Retinal pigment epithelial cell (primary cell): ENCODE measurements at regions not wholly inside any gene's neighbourhood (a gene's known extent, or its start where the extent isn't known, plus 50 kb on each side); places are given as distances from the start of the nearest gene placed in this dataset.

ENCODE experiments used
- DNase-seq: peaks from one replicate; pipeline ENCODE4 v3.0.0-alpha.2; 2010; ENCODE audit warnings: low read depth
- H3K4me3 ChIP-seq: 2 replicates; pipeline ENCODE4 v1.5.1; 2011; ENCODE audit warnings: mild to moderate bottlenecking, low read length, control low read depth, moderate library complexity
- CTCF ChIP-seq: conservative IDR thresholded peaks from 2 replicates; pipeline ENCODE4 v1.5.1; 2011; ENCODE audit warnings: low read depth, low read length, control low read depth, inconsistent platforms

GRCh38 chr20:57900226-57900905 is 190.6 kb upstream of the PMEPA1 start:
- DNase-seq: no peak
- TF ChIP-seq CTCF: no peak
- no peak overlapping the region for H3K4me3 ChIP-seq

GRCh38 chr20:57899554-57899953 is 189.7 kb upstream of the PMEPA1 start:
- DNase-seq: no peak
- no peak overlapping the region for H3K4me3 ChIP-seq
- TF ChIP-seq CTCF: no peak

- no peak overlapping the region for H3K4me3 ChIP-seq
- no peak for DNase-seq
- no peak for TF ChIP-seq CTCF
Measured at GRCh38 chr20:57898332-57898731, 188.5 kb upstream of the PMEPA1 start.

- TF ChIP-seq CTCF: no peak
- DNase-seq: no peak
- H3K4me3 ChIP-seq: no peak overlapping the region
Measured at GRCh38 chr20:57897891-57898290, 188.1 kb upstream of the PMEPA1 start.

GRCh38 chr20:57897156-57897874 is 187.5 kb upstream of the PMEPA1 start:
- no peak for TF ChIP-seq CTCF
- no peak for DNase-seq
- no peak overlapping the region for H3K4me3 ChIP-seq

- no peak for TF ChIP-seq CTCF
- no peak overlapping the region for H3K4me3 ChIP-seq
- no peak for DNase-seq
Measured at GRCh38 chr20:57896563-57896962, 186.7 kb upstream of the PMEPA1 start.

- DNase-seq: no peak
- TF ChIP-seq CTCF: no peak
- no peak overlapping the region for H3K4me3 ChIP-seq
Measured at GRCh38 chr20:57896017-57896416, 186.2 kb upstream of the PMEPA1 start.
